Breast epithelium (tissue), 4 donors: ENCODE measurements at regions not wholly inside any gene's neighbourhood (a gene's known extent, or its start where the extent isn't known, plus 50 kb on each side); places are given as distances from the start of the nearest gene placed in this dataset.

Experiments used
- DNase-seq, 2 donors: peaks; one replicate each; pipeline ENCODE4 v3.0.0-alpha.2; 2019; ENCODE audit warnings: low spot score in 2 of 2
- H3K27ac ChIP-seq, 2 donors: fragments of 200-600 bp; sonication (generic) in 1 of 2; one replicate each; pipeline ENCODE4 v1.5.1; 2016 to 2019; ENCODE audit warnings: mild to moderate bottlenecking in 1 of 2
- H3K27me3 ChIP-seq, 2 donors: fragments of 200-600 bp; sonication (generic) in 1 of 2; one replicate each; pipeline versions ENCODE4 v1.5.1 to v1.6.0; 2017 to 2019; ENCODE audit warnings: control low read depth in 1 of 2, mild to moderate bottlenecking in 1 of 2
- H3K36me3 ChIP-seq: fragments of 200-600 bp; one replicate; pipeline ENCODE4 v1.5.1; 2019
- H3K4me1 ChIP-seq, 2 donors: fragments of 200-600 bp; sonication (generic); one replicate each; pipeline ENCODE4 v1.5.1; 2016 to 2019; ENCODE audit warnings: control low read depth in 1 of 2
- H3K4me3 ChIP-seq, 3 donors: fragments of 200-600 bp; sonication (generic); 1 replicate in 2 of 3; 2 replicates in 1 of 3; pipeline ENCODE4 v1.5.1; 2016 to 2019; ENCODE audit warnings: mild to moderate bottlenecking in 3 of 3, moderate library complexity in 2 of 3
- H3K9me3 ChIP-seq, 2 donors: fragments of 200-600 bp; sonication (generic) in 1 of 2; one replicate each; pipeline ENCODE4 v1.5.1; 2016 to 2019; ENCODE audit warnings: control low read depth in 1 of 2
- POLR2A ChIP-seq: fragments of 450-650 bp; IDR thresholded peaks from one replicate; pipeline ENCODE4 v1.6.1; 2016; ENCODE audit warnings: antibody characterized with exemption, mild to moderate bottlenecking, moderate library complexity
- POLR2AphosphoS5 ChIP-seq, 3 donors: sonication (generic); formaldehyde crosslinking; IDR thresholded peaks; one replicate each; pipeline ENCODE4 v1.6.1; 2017; ENCODE audit warnings: antibody characterized with exemption in 3 of 3
- intact Hi-C: fragments of 100-400 bp; cut with DNase I; formaldehyde crosslinking; loops from one replicate; pipeline ENCODE4 v1.15.1; 2023; ENCODE audit warnings: low total_unique reads
- TF ChIP-seq, protein P1 (sequence below), 3 donors: fragments of 450-650 bp; IDR thresholded peaks; one replicate each; pipeline ENCODE4 v1.5.1; 2016 to 2017; ENCODE audit warnings: antibody characterized with exemption in 3 of 3, mild to moderate bottlenecking in 3 of 3, moderate library complexity in 3 of 3

DNA sequence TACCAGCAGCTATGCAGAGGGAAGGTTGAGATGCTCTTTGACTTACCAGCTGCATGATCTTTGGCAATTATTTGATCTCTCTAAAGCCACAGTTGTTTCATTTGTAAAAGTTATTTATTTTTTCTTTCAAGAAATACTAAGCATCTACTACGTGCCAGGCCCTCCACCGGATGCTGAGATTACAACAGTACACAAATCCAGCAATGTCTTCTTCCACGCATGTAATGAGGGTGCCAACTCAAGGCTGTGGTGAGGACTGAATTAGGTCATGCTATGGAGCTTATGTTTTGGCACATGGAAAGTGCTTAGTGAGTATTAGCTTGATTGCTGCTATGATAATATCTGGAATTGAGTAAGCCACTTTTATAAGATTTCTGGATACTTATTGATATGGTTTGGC lies 358.2 kb downstream of the IRS2 start:
- Histone ChIP-seq H3K4me1 (no peaks in the 10 kb centered on the region), H3K9me3 (no peaks in the 10 kb centered on the region), H3K36me3 (no peaks in the 10 kb centered on the region), H3K4me3 (no peak overlapping the region), H3K27me3 (no peaks in the 10 kb centered on the region), H3K27ac (no peak overlapping the region)
- TF ChIP-seq POLR2A (no peak), POLR2AphosphoS5 (IDR thresholded peaks at IDR 0.05) (no peak)
- TF ChIP-seq, protein P1, sequence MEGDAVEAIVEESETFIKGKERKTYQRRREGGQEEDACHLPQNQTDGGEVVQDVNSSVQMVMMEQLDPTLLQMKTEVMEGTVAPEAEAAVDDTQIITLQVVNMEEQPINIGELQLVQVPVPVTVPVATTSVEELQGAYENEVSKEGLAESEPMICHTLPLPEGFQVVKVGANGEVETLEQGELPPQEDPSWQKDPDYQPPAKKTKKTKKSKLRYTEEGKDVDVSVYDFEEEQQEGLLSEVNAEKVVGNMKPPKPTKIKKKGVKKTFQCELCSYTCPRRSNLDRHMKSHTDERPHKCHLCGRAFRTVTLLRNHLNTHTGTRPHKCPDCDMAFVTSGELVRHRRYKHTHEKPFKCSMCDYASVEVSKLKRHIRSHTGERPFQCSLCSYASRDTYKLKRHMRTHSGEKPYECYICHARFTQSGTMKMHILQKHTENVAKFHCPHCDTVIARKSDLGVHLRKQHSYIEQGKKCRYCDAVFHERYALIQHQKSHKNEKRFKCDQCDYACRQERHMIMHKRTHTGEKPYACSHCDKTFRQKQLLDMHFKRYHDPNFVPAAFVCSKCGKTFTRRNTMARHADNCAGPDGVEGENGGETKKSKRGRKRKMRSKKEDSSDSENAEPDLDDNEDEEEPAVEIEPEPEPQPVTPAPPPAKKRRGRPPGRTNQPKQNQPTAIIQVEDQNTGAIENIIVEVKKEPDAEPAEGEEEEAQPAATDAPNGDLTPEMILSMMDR (IDR thresholded peaks at IDR 0.05), result no peak
- DNase-seq, result no peak
- intact Hi-C loops, result no loop called here

DNA sequence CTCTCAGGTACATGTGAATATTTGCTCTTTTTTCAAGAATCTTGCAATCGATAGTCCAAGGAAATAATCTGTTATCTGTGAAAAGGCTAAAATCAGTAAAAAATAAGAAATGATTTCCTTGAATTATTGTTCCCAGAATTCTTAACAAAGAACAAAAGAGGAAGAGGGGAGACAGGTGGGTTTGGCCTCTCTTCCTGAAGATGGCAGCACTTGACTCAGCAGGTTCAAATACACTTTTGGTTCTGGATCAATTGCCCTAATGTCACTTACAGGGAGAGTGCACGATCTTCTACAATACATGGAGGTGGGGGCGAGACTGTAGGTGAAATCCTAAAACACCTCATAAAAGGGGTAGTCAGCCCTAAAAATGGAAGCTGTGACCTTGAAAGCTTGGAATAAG lies 358.7 kb downstream of the IRS2 start:
- no peaks in the 10 kb centered on the region for H3K27me3 ChIP-seq
- DNase-seq, result no peak
- H3K27ac ChIP-seq, result no peak overlapping the region
- intact Hi-C loops, result no loop called here
- H3K4me3 ChIP-seq, result no peak overlapping the region
- H3K36me3 ChIP-seq, result no peaks in the 10 kb centered on the region
- TF ChIP-seq, protein P1 (IDR thresholded peaks at IDR 0.05), result no peak
- no peak for TF ChIP-seq POLR2A
- no peak for TF ChIP-seq POLR2AphosphoS5 (IDR thresholded peaks at IDR 0.05)
- H3K9me3 ChIP-seq, result no peaks in the 10 kb centered on the region
- no peaks in the 10 kb centered on the region for H3K4me1 ChIP-seq

DNA sequence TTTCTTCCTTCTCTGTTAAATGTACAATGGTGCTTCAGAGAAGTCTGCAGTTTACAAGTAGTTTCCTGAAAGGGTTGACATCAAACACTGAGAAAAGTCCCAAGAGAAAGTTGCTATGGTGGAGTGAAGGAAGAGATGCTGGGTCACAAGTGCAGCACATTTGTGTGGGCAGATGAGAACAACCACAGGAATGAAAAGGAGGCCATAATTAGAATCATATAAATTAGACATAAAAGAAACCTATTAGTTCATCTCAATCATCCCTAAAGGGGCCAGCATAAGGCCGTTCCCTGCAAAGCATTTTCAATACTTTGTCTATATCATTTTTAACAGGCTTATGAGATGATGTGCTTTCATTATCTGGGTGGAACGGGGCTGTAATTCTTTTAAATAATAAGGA lies 359.2 kb downstream of the IRS2 start:
- intact Hi-C loops, result no loop called here
- Histone ChIP-seq H3K36me3 (no peaks in the 10 kb centered on the region), H3K9me3 (no peaks in the 10 kb centered on the region), H3K4me1 (no peaks in the 10 kb centered on the region), H3K27me3 (no peaks in the 10 kb centered on the region), H3K27ac (no peak overlapping the region), H3K4me3 (no peak overlapping the region)
- TF ChIP-seq POLR2A (no peak), POLR2AphosphoS5 (IDR thresholded peaks at IDR 0.05) (no peak)
- TF ChIP-seq, protein P1 (IDR thresholded peaks at IDR 0.05), result no peak
- DNase-seq, result no peak

DNA sequence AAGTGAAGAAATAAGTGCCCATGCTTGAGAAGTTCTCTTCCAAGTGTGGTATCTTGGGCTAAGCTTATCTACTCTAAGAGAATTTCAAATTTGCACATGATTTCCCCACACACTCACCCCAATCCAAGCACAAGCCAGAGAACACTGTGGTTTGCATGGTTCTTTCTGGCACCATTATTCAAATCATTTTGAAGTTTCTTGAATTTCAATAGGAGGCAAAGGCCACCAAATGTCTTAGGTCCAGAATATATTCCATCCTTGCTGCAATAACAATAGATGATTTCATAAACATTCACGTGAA lies 359.7 kb downstream of the IRS2 start:
- intact Hi-C loops, result no loop called here
- no peaks in the 10 kb centered on the region for H3K4me1 ChIP-seq
- H3K36me3 ChIP-seq, result no peaks in the 10 kb centered on the region
- no peaks in the 10 kb centered on the region for H3K27me3 ChIP-seq
- H3K4me3 ChIP-seq, result no peak overlapping the region
- DNase-seq, result no peak
- TF ChIP-seq, protein P1 (IDR thresholded peaks at IDR 0.05), result no peak
- TF ChIP-seq POLR2A (no peak), POLR2AphosphoS5 (IDR thresholded peaks at IDR 0.05) (no peak)
- H3K27ac ChIP-seq, result no peak overlapping the region
- no peaks in the 10 kb centered on the region for H3K9me3 ChIP-seq

DNA sequence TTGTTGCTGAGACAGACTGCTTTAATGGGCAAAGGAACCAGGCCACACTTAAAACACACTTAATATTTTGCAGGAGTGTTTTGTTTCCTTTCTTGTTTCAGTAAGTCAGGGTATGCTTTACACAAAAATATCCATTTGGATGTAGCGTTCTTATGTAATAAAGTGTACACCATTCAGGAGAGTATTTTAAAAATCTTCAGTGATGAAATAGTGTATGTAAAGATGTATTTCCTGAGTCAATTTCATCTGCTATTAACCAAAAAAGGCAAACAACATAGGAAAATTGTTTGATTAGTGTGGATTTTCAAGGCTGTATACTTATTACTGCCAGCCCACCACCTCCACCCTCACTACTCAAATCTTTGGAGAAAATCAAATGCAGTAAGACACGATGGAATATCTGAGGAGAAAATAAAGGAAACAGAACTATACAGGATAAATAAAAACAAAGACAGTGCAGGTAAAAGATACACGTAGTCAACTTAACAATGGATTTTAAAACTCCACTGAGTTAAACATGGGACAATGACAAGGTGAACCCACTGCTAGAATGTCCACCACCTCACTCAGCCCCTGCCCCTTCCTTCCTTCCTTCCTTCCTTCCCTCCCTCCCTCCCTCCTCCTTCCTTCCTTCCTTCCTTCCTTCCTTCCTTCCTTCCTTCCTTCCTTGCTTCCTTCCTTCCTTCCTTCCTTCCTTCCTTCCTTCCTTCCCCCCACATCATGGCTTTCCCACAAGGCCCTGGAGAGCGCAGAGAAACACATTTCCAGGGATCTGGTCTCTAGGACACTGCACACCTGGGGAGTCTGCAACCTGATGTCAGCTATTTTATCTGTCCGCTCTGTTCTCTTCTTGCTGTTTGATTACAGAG lies 360.3 kb downstream of the IRS2 start:
- Histone ChIP-seq H3K4me3 (no peak overlapping the region), H3K4me1 (no peaks in the 10 kb centered on the region), H3K36me3 (no peaks in the 10 kb centered on the region), H3K27ac (no peak overlapping the region), H3K27me3 (no peaks in the 10 kb centered on the region), H3K9me3 (no peaks in the 10 kb centered on the region)
- intact Hi-C loops, result no loop called here
- TF ChIP-seq, protein P1 (IDR thresholded peaks at IDR 0.05), result no peak
- TF ChIP-seq POLR2A (no peak), POLR2AphosphoS5 (IDR thresholded peaks at IDR 0.05) (no peak)
- DNase-seq, result no peak
